ENCODE measurements at regions not wholly inside any gene's neighbourhood (a gene's known extent, or its start where the extent isn't known, plus 50 kb on each side); places are given as distances from the start of the nearest gene placed in this dataset.

GRCh38 chr6:4613381-4613780, 162.8 kb upstream of the CDYL start:
- peaks cover 9% of the 10 kb centered on the region; the same call in 1 of the 2 replicates for H3K27me3 ChIP-seq (ENCODE audit: control insufficient read depth, insufficient read depth, low read length)
- TF ChIP-seq CTCF (IDR thresholded peaks at IDR 0.05; ENCODE audit: insufficient read depth, low read depth, low read length) = no peak
- DNase-seq (ENCODE audit: low read depth) = no peak
- ChIA-PET POLR2A (no interaction called here), CTCF (no interaction called here)
- no peak overlapping the region for H3K4me3 ChIP-seq (ENCODE audit: low read depth, low read length)
- H3K36me3 ChIP-seq (ENCODE audit: control insufficient read depth, insufficient read depth, low read length) = no peaks in the 10 kb centered on the region

- peaks cover 9% of the 10 kb centered on the region; the same call in 1 of the 2 replicates for H3K27me3 ChIP-seq (ENCODE audit: control insufficient read depth, insufficient read depth, low read length)
- DNase-seq (ENCODE audit: low read depth) = no peak
- TF ChIP-seq CTCF (IDR thresholded peaks at IDR 0.05; ENCODE audit: insufficient read depth, low read depth, low read length) = no peak
- H3K4me3 ChIP-seq (ENCODE audit: low read depth, low read length) = no peak overlapping the region
- H3K36me3 ChIP-seq (ENCODE audit: control insufficient read depth, insufficient read depth, low read length) = no peaks in the 10 kb centered on the region
- CTCF ChIA-PET = interaction anchor here (0.6 to 0.8 kb wide), 2 partner anchors 78 to 306 kb away, joined by 3 read pairs; no protein-coding TSS in a partner anchor
- POLR2A ChIA-PET = no interaction called here
Measured at GRCh38 chr6:4612636-4613171, 163.5 kb upstream of the CDYL start.

GRCh38 chr6:4611429-4612129, 164.6 kb upstream of the CDYL start:
- Histone ChIP-seq H3K27me3 (ENCODE audit: control insufficient read depth, insufficient read depth, low read length) (peaks cover 9% of the 10 kb centered on the region; the same call in 1 of the 2 replicates), H3K4me3 (ENCODE audit: low read depth, low read length) (no peak overlapping the region), H3K36me3 (ENCODE audit: control insufficient read depth, insufficient read depth, low read length) (no peaks in the 10 kb centered on the region)
- ChIA-PET CTCF (no interaction called here), POLR2A (no interaction called here)
- no peak for DNase-seq (ENCODE audit: low read depth)
- no peak for TF ChIP-seq CTCF (IDR thresholded peaks at IDR 0.05; ENCODE audit: insufficient read depth, low read depth, low read length)

- Histone ChIP-seq H3K36me3 (ENCODE audit: control insufficient read depth, insufficient read depth, low read length) (no peaks in the 10 kb centered on the region), H3K4me3 (ENCODE audit: low read depth, low read length) (no peak overlapping the region), H3K27me3 (ENCODE audit: control insufficient read depth, insufficient read depth, low read length) (peaks cover 7% of the 10 kb centered on the region; the same call in 1 of the 2 replicates)
- ChIA-PET POLR2A (no interaction called here), CTCF (interaction anchor here (0.8 kb wide), 1 partner anchor 283 kb away, joined by 3 read pairs; no protein-coding TSS in a partner anchor)
- TF ChIP-seq CTCF (IDR thresholded peaks at IDR 0.05; ENCODE audit: insufficient read depth, low read depth, low read length) = no peak
- peak; percentile 31 for DNase-seq (ENCODE audit: low read depth)
Measured at GRCh38 chr6:4610256-4610655, 165.9 kb upstream of the CDYL start.

GRCh38 chr6:4608361-4609115, 167.7 kb upstream of the CDYL start:
- H3K36me3 ChIP-seq (ENCODE audit: control insufficient read depth, insufficient read depth, low read length) = no peaks in the 10 kb centered on the region
- peaks cover 5% of the 10 kb centered on the region; the same call in 1 of the 2 replicates for H3K27me3 ChIP-seq (ENCODE audit: control insufficient read depth, insufficient read depth, low read length)
- ChIA-PET POLR2A (no interaction called here), CTCF (no interaction called here)
- no peak for DNase-seq (ENCODE audit: low read depth)
- no peak overlapping the region for H3K4me3 ChIP-seq (ENCODE audit: low read depth, low read length)
- TF ChIP-seq CTCF (IDR thresholded peaks at IDR 0.05; ENCODE audit: insufficient read depth, low read depth, low read length) = no peak
